ENCODE measurements at regions not wholly inside any gene's neighbourhood (a gene's known extent, or its start where the extent isn't known, plus 50 kb on each side); places are given as distances from the start of the nearest gene placed in this dataset.

- DNase-seq = no peak
- in situ Hi-C loops (cut with HindIII; ENCODE audit: low pct_ligation_motif_present, low pct_unique_long_range_greater_than_20kb, low sequenced_read_pairs) = no loop called here
These were observed 540.5 kb upstream of the FBXO33 start for GRCh38 chr14:39972704-39973103.

GRCh38 chr14:39967885-39968284 lies 535.7 kb upstream of the FBXO33 start:
- in situ Hi-C loops (cut with HindIII; ENCODE audit: low pct_ligation_motif_present, low pct_unique_long_range_greater_than_20kb, low sequenced_read_pairs) = no loop called here
- DNase-seq = no peak

GRCh38 chr14:39957987-39958386 lies 525.8 kb upstream of the FBXO33 start:
- DNase-seq = no peak
- in situ Hi-C loops (cut with HindIII; ENCODE audit: low pct_ligation_motif_present, low pct_unique_long_range_greater_than_20kb, low sequenced_read_pairs) = no loop called here

GRCh38 chr14:39957290-39957689 lies 525.1 kb upstream of the FBXO33 start:
- in situ Hi-C loops (cut with HindIII; ENCODE audit: low pct_ligation_motif_present, low pct_unique_long_range_greater_than_20kb, low sequenced_read_pairs) = no loop called here
- DNase-seq = no peak

- DNase-seq = peak; percentile 20
- in situ Hi-C loops (cut with HindIII; ENCODE audit: low pct_ligation_motif_present, low pct_unique_long_range_greater_than_20kb, low sequenced_read_pairs) = no loop called here
These were observed 524.1 kb upstream of the FBXO33 start for GRCh38 chr14:39956372-39956771.

- DNase-seq = no peak
- in situ Hi-C loops (cut with HindIII; ENCODE audit: low pct_ligation_motif_present, low pct_unique_long_range_greater_than_20kb, low sequenced_read_pairs) = no loop called here
These were observed 516.0 kb upstream of the FBXO33 start for GRCh38 chr14:39948235-39948634.

GRCh38 chr14:39946807-39947206 lies 514.6 kb upstream of the FBXO33 start:
- in situ Hi-C loops (cut with HindIII; ENCODE audit: low pct_ligation_motif_present, low pct_unique_long_range_greater_than_20kb, low sequenced_read_pairs) = no loop called here
- DNase-seq = peak; percentile 67

- no peak for DNase-seq
- in situ Hi-C loops (cut with HindIII; ENCODE audit: low pct_ligation_motif_present, low pct_unique_long_range_greater_than_20kb, low sequenced_read_pairs) = no loop called here
These were observed 506.8 kb upstream of the FBXO33 start for GRCh38 chr14:39939023-39939422.

GRCh38 chr14:39912192-39913100 lies 480.2 kb upstream of the FBXO33 start:
- no peak for DNase-seq
- in situ Hi-C loops (cut with HindIII; ENCODE audit: low pct_ligation_motif_present, low pct_unique_long_range_greater_than_20kb, low sequenced_read_pairs) = no loop called here

- in situ Hi-C loops (cut with HindIII; ENCODE audit: low pct_ligation_motif_present, low pct_unique_long_range_greater_than_20kb, low sequenced_read_pairs) = no loop called here
These were observed 465.4 kb upstream of the FBXO33 start for GRCh38 chr14:39897657-39898056.

GRCh38 chr14:39890026-39890425 lies 457.8 kb upstream of the FBXO33 start:
- DNase-seq = no peak
- in situ Hi-C loops (cut with HindIII; ENCODE audit: low pct_ligation_motif_present, low pct_unique_long_range_greater_than_20kb, low sequenced_read_pairs) = no loop called here

More at GRCh38 chr14:39897657-39898056, 465.4 kb upstream of the FBXO33 start:
- no peak for DNase-seq

- DNase-seq = no peak
- in situ Hi-C loops (cut with HindIII; ENCODE audit: low pct_ligation_motif_present, low pct_unique_long_range_greater_than_20kb, low sequenced_read_pairs) = no loop called here
These were observed 451.9 kb upstream of the FBXO33 start for GRCh38 chr14:39884091-39884490.

- DNase-seq = no peak
- in situ Hi-C loops (cut with HindIII; ENCODE audit: low pct_ligation_motif_present, low pct_unique_long_range_greater_than_20kb, low sequenced_read_pairs) = no loop called here
These were observed 448.7 kb upstream of the FBXO33 start for GRCh38 chr14:39880965-39881364.

GRCh38 chr14:39880106-39880695 lies 448.0 kb upstream of the FBXO33 start:
- DNase-seq = no peak
- in situ Hi-C loops (cut with HindIII; ENCODE audit: low pct_ligation_motif_present, low pct_unique_long_range_greater_than_20kb, low sequenced_read_pairs) = no loop called here

GRCh38 chr14:39877577-39878190 lies 445.5 kb upstream of the FBXO33 start:
- in situ Hi-C loops (cut with HindIII; ENCODE audit: low pct_ligation_motif_present, low pct_unique_long_range_greater_than_20kb, low sequenced_read_pairs) = no loop called here
- DNase-seq = no peak

- no peak for DNase-seq
- in situ Hi-C loops (cut with HindIII; ENCODE audit: low pct_ligation_motif_present, low pct_unique_long_range_greater_than_20kb, low sequenced_read_pairs) = no loop called here
These were observed 444.7 kb upstream of the FBXO33 start for GRCh38 chr14:39876916-39877315.

GRCh38 chr14:39875028-39875427 lies 442.8 kb upstream of the FBXO33 start:
- DNase-seq = no peak
- in situ Hi-C loops (cut with HindIII; ENCODE audit: low pct_ligation_motif_present, low pct_unique_long_range_greater_than_20kb, low sequenced_read_pairs) = no loop called here

GRCh38 chr14:39873791-39874190 lies 441.6 kb upstream of the FBXO33 start:
- DNase-seq = no peak
- in situ Hi-C loops (cut with HindIII; ENCODE audit: low pct_ligation_motif_present, low pct_unique_long_range_greater_than_20kb, low sequenced_read_pairs) = no loop called here

GRCh38 chr14:39868949-39869348 lies 436.7 kb upstream of the FBXO33 start:
- no peak for DNase-seq
- in situ Hi-C loops (cut with HindIII; ENCODE audit: low pct_ligation_motif_present, low pct_unique_long_range_greater_than_20kb, low sequenced_read_pairs) = no loop called here

GRCh38 chr14:39868251-39868650 lies 436.0 kb upstream of the FBXO33 start:
- DNase-seq = no peak
- in situ Hi-C loops (cut with HindIII; ENCODE audit: low pct_ligation_motif_present, low pct_unique_long_range_greater_than_20kb, low sequenced_read_pairs) = no loop called here

Measured in ACHN (cell line).